ENCODE measurements at regions not wholly inside any gene's neighbourhood (a gene's known extent, or its start where the extent isn't known, plus 50 kb on each side); places are given as distances from the start of the nearest gene placed in this dataset.

DNA sequence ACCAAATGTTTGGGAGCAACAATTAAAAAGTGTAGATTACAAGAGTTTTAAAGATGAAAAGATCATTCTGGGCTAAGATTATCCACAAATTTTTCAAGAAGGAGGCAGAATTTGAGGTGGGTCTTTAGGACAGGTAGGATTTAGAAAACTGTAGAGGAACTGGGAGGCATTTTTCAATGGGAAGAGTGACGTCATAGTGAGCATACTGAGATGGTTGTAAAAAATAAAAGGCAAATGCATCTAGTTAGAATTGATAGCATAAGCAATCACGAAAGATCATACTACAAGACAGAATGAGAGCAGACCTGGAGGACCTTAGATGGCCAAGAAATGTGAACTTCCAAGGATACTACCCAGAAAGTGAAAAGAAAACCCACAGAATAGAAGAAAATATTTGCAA lies 131.6 kb upstream of the G2E3 start:
- no peaks in the 10 kb centered on the region for H3K36me3 ChIP-seq (ENCODE audit: insufficient read depth, low read length, poor library complexity, severe bottlenecking)
- peaks cover 27% of the 10 kb centered on the region for H3K27me3 ChIP-seq (replicated peaks; ENCODE audit: insufficient read depth, low read depth, low read length, poor library complexity)
- POLR2A ChIA-PET (ENCODE audit: low non-redundant PET): no interaction called here
- BruUV-seq (replicated peaks): no TSS peak
- H3K27ac ChIP-seq (ENCODE audit: low read depth, low read length, poor library complexity, severe bottlenecking): no peak overlapping the region
- CTCF ChIA-PET: no interaction called here
- no peak overlapping the region for H3K4me3 ChIP-seq (ENCODE audit: low read depth, low read length, poor library complexity, severe bottlenecking)
- no peaks in the 10 kb centered on the region for H3K4me1 ChIP-seq (ENCODE audit: insufficient read depth, low read length, poor library complexity, severe bottlenecking)
- H3K9me3 ChIP-seq (ENCODE audit: low read depth, low read length, poor library complexity, severe bottlenecking): no peaks in the 10 kb centered on the region
- intact Hi-C loops (cut with micrococcal nuclease; ENCODE audit: unreplicated experiment): no loop called here
- no peak for DNase-seq (ENCODE audit: low spot score)
- no peak for TF ChIP-seq EZH2 (IDR thresholded peaks at IDR 0.05; ENCODE audit: borderline replicate concordance, low read depth, low read length, poor library complexity, severe bottlenecking)
- TF ChIP-seq, protein P1, sequence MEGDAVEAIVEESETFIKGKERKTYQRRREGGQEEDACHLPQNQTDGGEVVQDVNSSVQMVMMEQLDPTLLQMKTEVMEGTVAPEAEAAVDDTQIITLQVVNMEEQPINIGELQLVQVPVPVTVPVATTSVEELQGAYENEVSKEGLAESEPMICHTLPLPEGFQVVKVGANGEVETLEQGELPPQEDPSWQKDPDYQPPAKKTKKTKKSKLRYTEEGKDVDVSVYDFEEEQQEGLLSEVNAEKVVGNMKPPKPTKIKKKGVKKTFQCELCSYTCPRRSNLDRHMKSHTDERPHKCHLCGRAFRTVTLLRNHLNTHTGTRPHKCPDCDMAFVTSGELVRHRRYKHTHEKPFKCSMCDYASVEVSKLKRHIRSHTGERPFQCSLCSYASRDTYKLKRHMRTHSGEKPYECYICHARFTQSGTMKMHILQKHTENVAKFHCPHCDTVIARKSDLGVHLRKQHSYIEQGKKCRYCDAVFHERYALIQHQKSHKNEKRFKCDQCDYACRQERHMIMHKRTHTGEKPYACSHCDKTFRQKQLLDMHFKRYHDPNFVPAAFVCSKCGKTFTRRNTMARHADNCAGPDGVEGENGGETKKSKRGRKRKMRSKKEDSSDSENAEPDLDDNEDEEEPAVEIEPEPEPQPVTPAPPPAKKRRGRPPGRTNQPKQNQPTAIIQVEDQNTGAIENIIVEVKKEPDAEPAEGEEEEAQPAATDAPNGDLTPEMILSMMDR (conservative IDR thresholded peaks at IDR 0.05; ENCODE audit: low read depth, low read length): no peak

DNA sequence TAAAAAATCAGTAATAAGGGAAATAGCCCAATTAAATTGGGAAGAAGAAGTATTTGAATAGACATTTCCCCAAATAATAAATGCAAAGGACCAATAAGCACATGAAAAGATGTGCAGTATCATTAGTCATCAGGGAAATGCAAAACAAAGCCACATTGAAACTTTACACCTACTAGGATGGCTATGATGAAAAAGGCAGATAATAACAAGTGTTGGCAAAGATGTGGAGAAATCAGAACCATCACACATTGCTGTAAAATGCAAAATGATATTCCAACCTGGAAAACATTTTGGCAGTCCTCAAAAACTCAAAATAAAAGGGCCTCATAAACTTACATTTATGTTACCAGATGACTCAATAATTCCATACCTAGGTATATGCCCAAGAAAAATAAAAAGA lies 131.1 kb upstream of the G2E3 start:
- no TSS peak for BruUV-seq (replicated peaks)
- intact Hi-C loops (cut with micrococcal nuclease; ENCODE audit: unreplicated experiment): no loop called here
- ChIA-PET POLR2A (ENCODE audit: low non-redundant PET) (no interaction called here), CTCF (no interaction called here)
- no peak overlapping the region for H3K27ac ChIP-seq (ENCODE audit: low read depth, low read length, poor library complexity, severe bottlenecking)
- H3K9me3 ChIP-seq (ENCODE audit: low read depth, low read length, poor library complexity, severe bottlenecking): no peaks in the 10 kb centered on the region
- H3K36me3 ChIP-seq (ENCODE audit: insufficient read depth, low read length, poor library complexity, severe bottlenecking): no peaks in the 10 kb centered on the region
- no peaks in the 10 kb centered on the region for H3K4me1 ChIP-seq (ENCODE audit: insufficient read depth, low read length, poor library complexity, severe bottlenecking)
- H3K4me3 ChIP-seq (ENCODE audit: low read depth, low read length, poor library complexity, severe bottlenecking): no peak overlapping the region
- no peak for TF ChIP-seq EZH2 (IDR thresholded peaks at IDR 0.05; ENCODE audit: borderline replicate concordance, low read depth, low read length, poor library complexity, severe bottlenecking)
- TF ChIP-seq, protein P1 (conservative IDR thresholded peaks at IDR 0.05; ENCODE audit: low read depth, low read length): no peak
- peaks cover 27% of the 10 kb centered on the region for H3K27me3 ChIP-seq (replicated peaks; ENCODE audit: insufficient read depth, low read depth, low read length, poor library complexity)
- DNase-seq (ENCODE audit: low spot score): no peak

DNA sequence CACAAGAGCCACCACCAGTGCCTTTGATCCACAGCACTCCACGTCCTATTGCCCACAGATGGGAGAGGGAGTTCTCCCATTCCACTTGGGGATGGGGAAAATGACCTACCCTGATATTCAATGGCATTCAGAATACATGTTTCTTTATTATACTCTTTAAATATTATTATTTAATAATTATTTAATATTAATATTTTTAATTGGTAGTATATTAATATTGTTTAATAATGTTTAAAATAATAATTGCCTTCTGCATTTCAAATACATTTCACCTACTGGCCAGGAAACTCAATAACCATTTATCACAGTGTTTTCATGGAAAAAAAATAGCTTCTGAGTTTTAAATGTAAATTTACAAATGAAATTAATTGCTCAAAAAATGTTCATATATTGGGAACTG lies 127.4 kb upstream of the G2E3 start:
- CTCF ChIA-PET: no interaction called here
- intact Hi-C loops (cut with micrococcal nuclease; ENCODE audit: unreplicated experiment): no loop called here

More for the DNA sequence above, 127.4 kb upstream of the G2E3 start:
- no peaks in the 10 kb centered on the region for H3K36me3 ChIP-seq (ENCODE audit: insufficient read depth, low read length, poor library complexity, severe bottlenecking)
- H3K4me1 ChIP-seq (ENCODE audit: insufficient read depth, low read length, poor library complexity, severe bottlenecking): no peaks in the 10 kb centered on the region
- H3K27ac ChIP-seq (ENCODE audit: low read depth, low read length, poor library complexity, severe bottlenecking): no peak overlapping the region
- no peak overlapping the region for H3K4me3 ChIP-seq (ENCODE audit: low read depth, low read length, poor library complexity, severe bottlenecking)
- BruUV-seq (replicated peaks): no TSS peak
- TF ChIP-seq, protein P1 (conservative IDR thresholded peaks at IDR 0.05; ENCODE audit: low read depth, low read length): no peak
- TF ChIP-seq EZH2 (IDR thresholded peaks at IDR 0.05; ENCODE audit: borderline replicate concordance, low read depth, low read length, poor library complexity, severe bottlenecking): no peak
- no peak for DNase-seq (ENCODE audit: low spot score)
- no peaks in the 10 kb centered on the region for H3K9me3 ChIP-seq (ENCODE audit: low read depth, low read length, poor library complexity, severe bottlenecking)
- POLR2A ChIA-PET (ENCODE audit: low non-redundant PET): no interaction called here
- peaks cover 10% of the 10 kb centered on the region for H3K27me3 ChIP-seq (replicated peaks; ENCODE audit: insufficient read depth, low read depth, low read length, poor library complexity)
